ENCODE measurements at regions not wholly inside any gene's neighbourhood (a gene's known extent, or its start where the extent isn't known, plus 50 kb on each side); places are given as distances from the start of the nearest gene placed in this dataset.
"Not testable (repeated sequence)": the region's sequence is repeated elsewhere in the genome, so short reads cannot be mapped to it uniquely, and the experiment has no call there.

- DNase-seq (ENCODE audit: low spot score): no peak
Observed at GRCh38 chr15:50857763-50858162, 50.7 kb upstream of the AP4E1 start.

GRCh38 chr15:50854601-50855490, 53.6 kb upstream of the AP4E1 start:
- no peak for DNase-seq (ENCODE audit: low spot score)

GRCh38 chr15:50850003-50850402, 58.5 kb upstream of the AP4E1 start:
- no peak for DNase-seq (ENCODE audit: low spot score)

- DNase-seq (ENCODE audit: low spot score): no peak
Observed at GRCh38 chr15:50848349-50848748, 60.1 kb upstream of the AP4E1 start.

GRCh38 chr15:50845181-50845580, 63.3 kb upstream of the AP4E1 start:
- not testable (repeated sequence) for DNase-seq (ENCODE audit: low spot score)

- DNase-seq (ENCODE audit: low spot score): no peak
Observed at GRCh38 chr15:50840520-50840919, 68.0 kb upstream of the AP4E1 start.

- DNase-seq (ENCODE audit: low spot score): no peak
Observed at GRCh38 chr15:50837256-50837770, 71.2 kb upstream of the AP4E1 start.

GRCh38 chr15:50830477-50831354, 65.2 kb upstream of the SPPL2A start:
- no peak for DNase-seq (ENCODE audit: low spot score)

GRCh38 chr15:50828610-50829206, 63.2 kb upstream of the SPPL2A start:
- peak; percentile 9 for DNase-seq (ENCODE audit: low spot score)

- no peak for DNase-seq (ENCODE audit: low spot score)
Observed at GRCh38 chr15:50825946-50826345, 60.4 kb upstream of the SPPL2A start.

- DNase-seq (ENCODE audit: low spot score): no peak
Observed at GRCh38 chr15:50824514-50824913, 59.0 kb upstream of the SPPL2A start.

- DNase-seq (ENCODE audit: low spot score): no peak
Observed at GRCh38 chr15:50823281-50823680, 57.8 kb upstream of the SPPL2A start.

- no peak for DNase-seq (ENCODE audit: low spot score)
Observed at GRCh38 chr15:50821476-50821875, 56.0 kb upstream of the SPPL2A start.

GRCh38 chr15:50820808-50821382, 55.4 kb upstream of the SPPL2A start:
- no peak for DNase-seq (ENCODE audit: low spot score)

- DNase-seq (ENCODE audit: low spot score): no peak
Observed at GRCh38 chr15:50819344-50819743, 53.8 kb upstream of the SPPL2A start.

- DNase-seq (ENCODE audit: low spot score): no peak
Observed at GRCh38 chr15:50815958-50816590, 50.6 kb upstream of the SPPL2A start.

All from kidney capillary endothelial cell (primary cell).